HG02623 (cell line): ENCODE measurements at regions not wholly inside any gene's neighbourhood (a gene's known extent, or its start where the extent isn't known, plus 50 kb on each side); places are given as distances from the start of the nearest gene placed in this dataset.
"Not testable (repeated sequence)": the region's sequence is repeated elsewhere in the genome, so short reads cannot be mapped to it uniquely, and the experiment has no call there.

Source experiments
- ATAC-seq: cut with Tn5 transposase; IDR thresholded peaks from one replicate; pipeline ENCODE4 v1.9.1; 2021; ENCODE audit warnings: moderate library complexity; ENCODE audit not compliant: unreplicated experiment

DNA sequence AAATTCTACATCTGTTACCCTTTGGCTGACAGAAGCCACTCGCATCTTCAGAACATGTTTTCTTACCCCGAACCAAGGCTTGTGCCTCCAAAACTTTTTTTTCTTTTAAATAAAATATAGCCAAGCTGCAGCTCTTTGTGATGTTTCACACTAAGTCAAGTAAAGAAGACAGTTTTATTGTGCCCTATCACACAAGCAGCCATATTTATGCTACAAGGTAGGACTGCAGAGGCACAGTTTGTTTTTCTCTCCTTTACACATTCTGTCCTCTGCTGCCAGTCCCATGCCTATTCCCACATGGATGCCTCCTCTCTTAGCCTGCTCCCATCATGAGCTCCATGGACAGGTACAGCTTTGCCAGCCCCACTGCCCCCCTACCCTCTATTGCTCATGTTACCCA lies 219.6 kb upstream of the THUMPD2 start:
- ATAC-seq: no peak

DNA sequence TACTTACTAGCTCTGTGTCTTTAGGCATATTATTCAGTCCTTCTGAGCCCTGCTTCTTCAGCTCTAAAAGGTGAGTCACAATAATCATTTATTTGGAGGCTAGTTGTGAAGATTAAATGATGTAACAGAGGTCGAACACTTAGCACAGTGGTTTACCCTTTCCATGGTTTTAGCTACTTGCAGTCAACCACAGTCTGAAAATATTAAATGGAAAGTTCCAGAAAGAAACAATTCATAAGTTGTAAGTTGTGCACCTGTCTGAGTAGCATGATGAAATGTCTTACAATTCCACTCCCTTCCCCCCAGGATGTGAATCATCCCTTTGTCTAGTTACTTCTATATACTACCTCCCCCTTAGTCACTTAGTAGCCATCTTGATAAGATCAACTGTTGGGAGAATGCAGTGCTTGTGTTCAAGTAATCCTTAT lies 217.6 kb upstream of the THUMPD2 start:
- ATAC-seq: no peak

DNA sequence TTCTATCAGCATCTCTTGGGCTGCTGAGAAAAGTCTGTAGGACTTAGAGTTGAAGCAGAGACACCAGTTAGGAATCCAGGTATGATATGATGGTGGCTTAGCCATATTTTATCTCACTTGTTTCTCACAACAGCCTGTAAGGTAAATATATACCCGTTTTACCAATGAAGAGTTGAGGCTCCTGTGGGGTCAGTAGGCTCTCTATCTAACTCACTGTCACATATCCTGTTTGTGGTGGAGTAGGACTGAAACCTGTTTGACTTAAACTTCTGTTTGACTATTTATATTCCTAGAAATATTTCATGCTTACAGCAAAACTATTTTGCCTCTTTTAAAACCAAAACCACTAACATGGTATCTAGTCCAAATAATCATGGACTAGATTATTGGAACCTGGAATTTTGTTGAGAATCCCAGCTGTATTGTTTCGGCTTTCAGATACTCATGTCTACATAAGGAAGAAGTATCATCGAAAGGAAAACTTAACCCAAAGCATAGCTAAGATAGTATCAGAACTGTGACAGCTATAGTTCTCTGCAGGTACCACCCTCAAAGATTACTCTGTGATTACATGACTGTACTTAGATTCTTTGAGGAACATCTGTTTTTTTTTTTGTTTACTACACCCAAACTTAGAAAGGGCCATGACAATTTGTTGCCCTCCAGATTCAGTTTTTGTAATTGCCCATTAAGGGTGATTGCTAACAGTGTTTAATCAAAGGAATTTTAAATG lies 216.1 kb upstream of the THUMPD2 start:
- ATAC-seq: no peak

DNA sequence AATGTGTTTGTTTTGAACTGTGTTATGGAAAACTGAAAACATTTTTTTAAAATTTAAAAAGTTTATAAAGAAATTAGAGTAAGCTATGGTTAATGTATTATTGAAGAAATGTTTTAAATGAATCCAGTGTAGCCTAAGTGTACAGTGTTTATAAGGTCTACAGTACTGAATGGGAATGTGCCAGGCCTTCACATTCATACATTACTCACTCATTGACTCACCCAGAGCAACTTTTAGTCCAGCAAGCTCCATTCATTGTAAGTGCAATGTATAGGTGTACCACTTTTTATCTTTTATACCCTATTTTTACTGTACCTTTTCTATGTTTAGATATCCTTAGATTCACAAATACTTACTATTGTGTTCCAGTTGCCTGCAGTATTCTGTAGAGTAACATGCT lies 215.1 kb upstream of the THUMPD2 start:
- no peak for ATAC-seq

DNA sequence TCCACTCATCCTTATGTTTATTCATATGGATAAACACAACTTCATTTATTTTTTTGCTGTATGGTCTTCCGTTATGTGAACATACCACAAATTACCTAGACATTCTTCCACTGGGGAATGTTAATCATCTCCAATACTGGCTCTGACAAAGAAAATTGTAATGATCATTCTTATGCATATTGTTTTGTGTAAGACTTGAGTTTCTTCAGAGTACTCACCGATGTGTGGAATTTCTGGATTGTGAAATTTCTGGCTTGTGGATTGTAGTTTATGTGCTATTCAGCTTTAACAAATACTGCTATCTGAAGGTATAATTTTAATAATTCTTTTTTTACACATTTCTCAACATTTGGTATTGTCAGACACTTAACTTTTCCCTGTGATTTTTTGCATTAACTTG lies 212.2 kb upstream of the THUMPD2 start:
- no peak for ATAC-seq

DNA sequence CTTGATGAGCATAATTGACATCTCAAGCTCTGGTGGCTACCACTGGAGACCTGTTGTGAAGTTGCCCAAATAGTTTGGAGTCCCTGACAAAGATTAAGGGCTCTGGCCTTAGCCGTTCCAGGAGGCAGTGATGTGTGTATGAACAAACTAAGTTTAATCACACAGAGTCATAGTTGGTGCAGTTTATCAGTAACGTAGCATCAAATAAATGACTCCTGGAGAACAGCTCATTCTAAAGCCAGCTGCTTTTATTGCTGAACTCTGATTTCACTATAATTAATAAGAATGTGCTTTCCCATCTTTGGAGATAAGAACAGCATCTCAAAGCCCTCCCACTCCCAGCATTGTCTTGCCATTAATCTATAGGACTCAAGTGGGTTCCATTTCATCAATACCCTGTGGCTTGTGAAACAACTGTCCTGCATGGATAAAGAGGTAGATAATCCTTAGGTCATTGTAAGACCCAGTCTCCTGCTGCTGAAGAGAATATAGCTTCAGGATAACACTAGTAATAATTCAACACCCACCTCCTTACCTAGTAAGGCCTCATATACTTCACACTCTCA lies 211.4 kb upstream of the THUMPD2 start:
- ATAC-seq: no peak

DNA sequence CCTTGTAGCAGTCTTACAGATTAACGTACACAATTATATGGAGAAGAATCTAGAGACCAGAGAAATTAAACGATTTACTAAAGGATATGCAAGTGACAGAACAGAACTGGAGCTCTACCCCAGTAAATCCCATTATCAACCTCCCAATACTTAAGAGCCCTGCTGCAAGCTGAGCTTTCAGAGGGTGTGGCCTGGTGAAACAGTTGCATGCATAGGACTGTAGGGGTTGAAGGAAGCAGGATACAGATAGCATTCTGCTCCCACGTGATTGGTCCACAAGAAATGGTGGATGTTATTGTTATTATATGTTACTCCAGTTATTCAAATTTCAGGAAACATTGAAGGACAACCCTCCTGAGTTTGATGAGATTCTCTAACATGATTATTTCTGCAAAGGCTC lies 210.8 kb upstream of the THUMPD2 start:
- no peak for ATAC-seq

DNA sequence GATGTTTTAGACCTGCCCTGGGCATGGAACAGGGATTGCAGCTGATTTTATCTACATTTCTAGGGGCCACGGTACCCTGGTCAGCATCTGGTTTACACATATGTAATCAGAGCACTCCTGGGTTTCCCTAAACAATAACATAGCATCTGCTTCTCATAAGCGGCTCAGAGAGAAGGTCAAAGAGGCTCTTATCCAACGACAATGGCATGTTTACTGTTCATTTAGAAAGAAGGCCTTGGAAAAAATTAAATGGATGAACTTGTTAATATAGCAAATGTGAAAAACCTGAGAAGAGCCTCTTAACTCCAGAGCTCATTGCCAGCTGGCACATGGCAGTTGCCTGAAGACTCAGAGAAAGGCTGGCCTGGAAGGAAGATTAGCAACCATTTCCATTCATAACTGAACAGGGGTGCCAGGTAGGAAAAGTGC lies 202.8 kb upstream of the THUMPD2 start:
- ATAC-seq: no peak

DNA sequence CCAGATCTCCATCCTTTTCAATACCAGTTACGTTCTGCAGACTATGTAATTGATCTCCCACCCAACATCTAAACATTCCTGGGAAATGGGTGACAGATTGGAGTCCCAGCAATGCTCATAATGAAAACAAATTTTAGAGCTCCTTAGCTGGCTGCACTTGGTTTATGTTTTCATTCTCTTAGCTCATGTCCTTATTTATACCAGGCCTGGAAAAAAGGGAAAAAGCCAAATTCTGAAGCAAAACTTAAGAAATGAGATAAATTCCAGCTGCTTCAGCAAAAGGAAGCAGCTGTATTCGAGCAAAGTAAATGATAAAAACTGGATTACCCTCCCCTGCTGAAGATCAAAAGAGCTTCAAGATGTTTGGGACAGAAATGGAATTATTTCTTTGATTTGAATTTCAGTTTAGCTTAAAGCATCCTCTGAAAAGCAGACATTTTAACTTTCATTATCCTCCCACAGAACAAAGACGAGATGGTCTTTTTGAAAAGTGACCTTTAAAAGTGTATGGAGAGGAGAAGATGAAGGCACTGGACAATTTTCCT lies 196.5 kb upstream of the THUMPD2 start:
- ATAC-seq: no peak

DNA sequence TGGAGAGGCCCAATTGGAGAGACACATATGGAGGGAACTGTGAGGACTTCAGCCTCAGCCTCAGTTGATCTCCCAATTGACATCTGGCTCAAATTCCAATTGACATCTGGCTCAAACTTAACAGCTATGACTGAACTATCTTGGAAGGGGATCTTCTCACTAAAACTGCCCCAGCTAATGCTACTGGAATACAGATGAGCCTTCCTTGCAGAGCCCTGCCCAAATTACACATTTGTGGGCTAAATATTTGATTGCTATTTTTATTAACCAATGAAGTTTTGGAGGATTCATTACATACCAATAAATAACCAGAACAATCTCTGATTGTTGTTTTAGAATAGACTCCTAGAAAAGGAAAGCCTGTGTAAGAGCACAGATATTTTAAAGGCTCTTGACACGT lies 189.0 kb upstream of the THUMPD2 start:
- no peak for ATAC-seq

DNA sequence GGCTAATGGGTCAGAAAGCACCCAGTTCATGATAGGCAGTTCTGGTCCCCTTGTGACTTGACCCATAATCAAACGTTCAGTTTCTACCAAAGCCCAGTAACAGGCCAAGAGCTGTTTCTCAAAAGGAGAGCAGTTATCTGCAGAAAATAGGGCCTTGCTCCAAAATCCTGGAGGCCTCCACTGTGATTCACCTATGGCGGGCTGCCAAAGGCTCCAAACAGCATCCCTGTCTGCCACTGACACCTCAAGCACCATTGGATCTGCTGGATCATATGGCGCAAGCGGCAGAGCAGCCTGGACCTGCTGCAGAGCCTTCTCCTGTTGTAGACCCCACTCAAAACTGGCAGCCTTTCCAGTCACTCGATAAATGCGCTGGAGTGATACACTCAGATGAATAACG lies 181.6 kb upstream of the THUMPD2 start:
- not testable (repeated sequence) for ATAC-seq

DNA sequence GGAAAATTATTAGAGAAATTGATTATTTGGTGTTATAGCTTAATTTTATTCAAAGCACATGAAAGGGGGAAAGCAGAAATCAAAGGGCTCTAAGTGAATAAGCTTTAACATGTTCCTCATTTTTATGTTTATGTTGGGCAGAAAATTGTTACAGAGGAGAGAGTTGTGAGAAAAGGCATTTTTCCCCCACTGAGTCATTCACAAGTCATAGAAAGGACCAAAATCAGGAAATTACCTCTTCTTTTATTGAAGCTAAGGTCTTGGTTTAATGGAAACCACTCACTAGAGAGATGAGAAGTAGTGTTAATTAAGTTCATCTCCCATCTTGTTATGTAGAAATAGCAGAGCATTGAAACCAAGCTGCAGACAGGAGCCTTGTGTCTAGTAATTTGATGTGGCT lies 175.3 kb upstream of the THUMPD2 start:
- ATAC-seq: no peak

DNA sequence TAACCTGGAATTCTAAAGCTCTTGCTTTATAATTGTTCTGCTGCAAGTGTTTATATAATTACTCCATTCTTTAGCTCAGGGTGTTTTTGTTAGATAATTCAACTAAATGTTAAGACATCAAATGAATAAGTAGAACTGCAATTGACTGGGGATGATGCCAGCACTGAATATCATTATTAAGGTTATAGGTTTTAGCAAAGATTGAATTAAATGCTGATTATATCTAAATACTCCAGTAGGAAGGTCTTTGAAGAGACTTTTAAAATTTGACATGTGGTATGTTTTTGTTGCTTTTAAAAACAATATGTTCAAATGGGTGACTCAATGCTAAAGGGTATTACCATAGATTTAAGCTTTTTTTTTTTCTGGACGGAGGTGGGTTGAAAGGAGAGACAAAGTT lies 170.1 kb upstream of the THUMPD2 start:
- ATAC-seq: no peak

DNA sequence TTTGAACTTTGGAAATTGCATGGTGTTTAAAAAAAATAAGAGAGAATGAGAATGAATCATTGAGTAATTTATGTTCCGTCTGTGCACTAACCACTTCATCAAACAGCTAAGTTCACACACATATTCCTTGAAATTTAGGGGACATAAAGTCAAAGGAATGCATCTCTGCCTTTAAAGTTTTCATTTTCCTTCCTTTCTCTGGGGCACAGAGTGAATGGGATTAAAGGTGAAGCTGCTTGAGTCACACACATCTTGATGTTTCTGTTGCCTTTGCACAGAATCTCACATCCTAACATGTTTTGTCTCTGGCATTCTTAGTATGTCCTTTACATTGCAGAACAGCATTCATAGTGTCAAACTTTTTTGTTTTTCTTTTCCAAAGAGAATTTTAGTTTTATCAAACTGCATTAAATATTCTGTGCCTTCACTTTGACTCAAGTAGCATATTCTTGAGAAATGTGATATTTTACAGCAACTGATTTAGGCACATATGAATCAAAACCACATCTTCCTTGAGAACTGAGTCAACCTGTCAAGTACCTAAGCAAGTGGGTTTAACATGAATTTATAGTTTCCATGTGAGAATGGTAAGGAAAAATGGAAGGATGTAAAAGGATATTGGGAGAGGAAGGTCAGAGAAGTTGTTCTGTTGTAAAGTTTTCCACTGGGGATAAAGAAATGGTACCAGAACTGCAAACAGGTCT lies 169.1 kb upstream of the THUMPD2 start:
- no peak for ATAC-seq

DNA sequence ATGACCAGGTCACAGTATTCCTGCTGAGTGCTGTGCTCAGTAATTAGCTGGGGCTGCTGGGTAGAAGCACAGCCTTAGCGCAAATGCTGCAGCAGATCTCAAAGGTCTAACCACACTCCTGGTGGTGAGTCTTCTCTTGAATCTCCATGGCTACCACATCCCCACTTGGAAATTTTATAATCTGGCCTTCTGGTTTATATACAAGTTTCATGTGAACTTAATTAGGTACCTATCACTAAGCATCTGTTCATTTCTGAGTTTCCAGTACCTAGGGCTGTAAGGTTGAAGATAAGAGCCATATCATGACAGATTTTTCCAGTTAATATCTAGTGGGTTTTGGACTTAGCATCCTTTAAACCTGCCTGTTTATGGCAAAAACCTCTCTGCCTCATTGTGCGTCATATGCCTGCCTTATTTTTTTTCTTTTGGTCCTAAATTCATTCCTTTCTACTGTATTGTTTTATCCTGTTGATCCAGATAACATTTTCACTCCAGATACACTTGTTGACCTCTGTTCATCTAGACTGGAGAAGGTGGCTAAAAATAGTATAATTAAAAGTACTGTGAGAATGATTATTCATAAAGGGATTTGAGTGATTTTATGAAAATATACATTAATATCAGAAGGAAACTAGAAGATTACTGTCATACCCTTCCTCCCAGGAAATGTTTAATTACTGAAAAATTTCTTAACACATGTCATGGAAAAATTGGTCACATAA lies 168.4 kb upstream of the THUMPD2 start:
- no peak for ATAC-seq

DNA sequence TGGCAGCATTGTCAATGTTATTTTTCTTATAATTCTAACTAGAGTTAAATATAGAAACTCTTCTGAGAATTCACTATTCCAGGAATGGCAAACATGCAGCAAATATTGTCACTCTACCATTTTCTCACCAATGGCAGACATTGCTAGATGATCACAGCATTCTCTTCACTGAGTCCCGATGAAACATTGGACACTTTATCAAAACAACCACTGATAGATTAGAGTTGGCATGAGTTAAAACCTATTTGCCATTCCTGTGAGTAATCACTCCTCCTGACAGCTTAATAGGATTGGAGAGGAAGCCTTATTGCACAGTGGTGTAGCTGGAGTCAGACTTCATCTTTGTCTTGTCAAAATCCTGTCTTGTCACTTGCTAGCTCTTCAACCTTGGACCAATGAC lies 163.9 kb upstream of the THUMPD2 start:
- ATAC-seq: no peak

DNA sequence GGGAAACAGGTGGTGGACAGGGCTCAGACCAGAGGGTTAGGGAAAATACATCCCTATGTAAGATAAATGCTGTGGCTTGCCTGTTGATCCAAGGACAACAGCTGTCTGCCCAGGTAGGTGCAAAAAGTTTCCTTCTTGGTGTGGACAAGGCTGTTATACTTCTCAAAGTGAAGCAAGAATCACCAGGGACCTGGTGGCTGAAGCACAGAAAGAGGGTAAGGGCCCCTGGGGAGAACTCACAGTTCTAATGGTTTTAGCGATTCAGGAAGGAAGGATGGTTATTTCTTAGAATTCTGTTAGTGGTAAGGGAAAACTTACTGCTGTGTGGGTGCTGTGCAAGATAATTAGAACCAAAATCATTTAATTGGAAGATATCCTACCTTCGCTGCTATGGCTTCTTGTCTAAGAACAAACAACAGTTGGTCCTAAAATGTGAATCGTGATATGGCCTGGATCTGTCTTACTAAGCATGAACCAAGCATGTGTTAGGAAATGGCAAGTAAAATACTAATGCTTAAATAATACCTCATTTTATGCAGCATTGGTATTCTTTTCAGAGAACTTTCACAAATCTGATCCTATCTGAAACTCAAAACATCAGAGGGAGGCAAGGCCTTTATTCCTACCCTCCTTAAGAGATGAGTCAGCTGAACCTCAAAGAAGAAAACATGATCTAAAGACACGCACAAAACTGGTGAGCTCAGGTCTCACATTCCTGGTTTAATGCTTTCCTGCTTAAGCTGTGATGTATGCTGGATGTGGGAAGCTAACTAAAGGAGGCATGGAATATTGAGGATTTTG lies 159.2 kb upstream of the THUMPD2 start:
- ATAC-seq: no peak

DNA sequence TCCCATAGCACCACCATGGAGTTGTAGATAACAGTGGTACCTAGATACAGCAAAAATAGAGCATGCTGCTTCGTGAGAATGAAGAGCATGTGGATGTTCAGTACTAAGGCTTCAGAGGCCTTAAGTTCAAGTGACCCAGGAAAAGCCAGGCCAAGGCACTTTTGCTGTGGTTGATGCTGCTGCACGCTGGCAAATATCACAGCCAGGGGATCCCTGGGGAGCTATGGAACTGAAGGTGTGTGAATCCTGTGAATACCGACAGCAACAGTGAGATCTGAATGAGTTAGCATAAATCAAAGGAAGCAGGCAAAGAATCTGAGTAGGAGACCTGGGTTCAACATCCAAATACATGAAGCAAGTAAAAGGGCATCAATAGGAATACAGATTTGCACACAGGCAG lies 158.6 kb upstream of the THUMPD2 start:
- ATAC-seq: no peak

DNA sequence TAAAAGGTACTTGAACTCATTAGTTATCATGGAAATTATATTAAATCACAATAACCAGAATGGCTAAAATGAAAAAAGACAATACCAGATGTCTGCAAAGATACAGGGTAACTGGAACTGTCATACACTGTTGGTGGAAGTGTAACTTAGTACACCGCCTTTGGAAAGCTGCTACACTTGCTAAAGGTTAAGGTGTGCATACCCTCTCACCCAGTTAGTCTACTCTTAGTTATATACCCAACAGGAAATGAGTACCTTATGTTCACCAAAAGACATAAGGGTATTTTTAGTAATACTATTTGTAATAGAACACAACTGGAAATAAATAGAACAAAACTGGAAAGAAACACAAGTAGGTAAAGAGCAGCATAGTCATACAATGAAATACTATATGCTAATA lies 155.8 kb upstream of the THUMPD2 start:
- ATAC-seq: no peak

DNA sequence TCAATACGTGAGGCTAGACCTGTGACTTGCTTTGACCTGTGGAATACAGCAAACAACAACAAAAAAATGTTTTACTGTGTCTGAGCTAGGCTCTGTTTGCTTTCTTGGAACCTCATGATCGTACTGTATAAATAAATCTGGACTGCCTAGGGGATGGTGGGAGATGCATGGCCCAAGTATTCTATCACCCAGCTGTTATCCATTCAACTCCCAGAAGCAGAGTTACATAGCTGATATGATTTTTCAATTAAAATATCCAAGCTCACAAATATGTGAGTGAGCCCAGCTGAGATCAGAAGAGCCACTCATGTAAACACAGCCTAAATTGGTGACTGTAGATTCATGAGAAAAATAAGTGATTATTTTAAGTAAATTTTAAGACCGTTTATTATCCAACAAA lies 154.1 kb upstream of the THUMPD2 start:
- ATAC-seq: no peak

DNA sequence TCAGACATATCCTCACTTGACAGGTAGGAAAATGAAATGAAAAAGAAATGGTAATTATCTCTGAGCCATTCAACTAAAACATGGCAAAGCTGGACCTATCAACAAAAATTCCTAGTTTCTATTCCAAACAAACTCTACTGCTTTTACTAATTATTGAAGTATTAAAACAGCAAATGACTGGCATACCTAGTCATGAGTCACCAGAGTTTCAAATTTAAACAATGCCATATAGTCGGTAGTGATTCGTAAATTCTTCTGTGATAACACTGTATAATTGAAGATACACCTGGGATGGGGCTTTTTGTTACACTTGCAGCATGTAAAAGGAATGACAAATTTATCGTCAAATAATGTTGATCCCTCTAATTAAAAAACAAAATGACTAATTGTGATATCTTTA lies 153.1 kb upstream of the THUMPD2 start:
- no peak for ATAC-seq
